NCI-H187 (cell line): ENCODE measurements at regions not wholly inside any gene's neighbourhood (a gene's known extent, or its start where the extent isn't known, plus 50 kb on each side); places are given as distances from the start of the nearest gene placed in this dataset.

Experiments used
- DNase-seq, 2 experiments: peaks; one replicate each; lab custom pipeline; 2025; lab: John Stamatoyannopoulos, UW

- no peak for DNase-seq
Measured at GRCh38 chr9:29701971-29702370, 2128.7 kb upstream of the C9orf72 start.

- DNase-seq, result no peak
Measured at GRCh38 chr9:29714860-29715259, 2141.6 kb upstream of the C9orf72 start.

GRCh38 chr9:29717631-29718030 lies 2144.3 kb upstream of the C9orf72 start:
- DNase-seq, result no peak

GRCh38 chr9:29730163-29730562 lies 2156.9 kb upstream of the C9orf72 start:
- no peak for DNase-seq

- no peak for DNase-seq
Measured at GRCh38 chr9:29740518-29740917, 2167.2 kb upstream of the C9orf72 start.

GRCh38 chr9:29741169-29741568 lies 2167.9 kb upstream of the C9orf72 start:
- DNase-seq, result no peak

GRCh38 chr9:29750062-29750461 lies 2176.8 kb upstream of the C9orf72 start:
- no peak for DNase-seq

- DNase-seq, result no peak
Measured at GRCh38 chr9:29751226-29751625, 2177.9 kb upstream of the C9orf72 start.

- DNase-seq, result no peak
Measured at GRCh38 chr9:29753638-29754037, 2180.4 kb upstream of the C9orf72 start.

GRCh38 chr9:29769019-29769418 lies 2195.7 kb upstream of the C9orf72 start:
- no peak for DNase-seq

GRCh38 chr9:29773676-29774075 lies 2200.4 kb upstream of the C9orf72 start:
- DNase-seq, result no peak

GRCh38 chr9:29775491-29775890 lies 2202.2 kb upstream of the C9orf72 start:
- DNase-seq, result no peak

- DNase-seq, result no peak
Measured at GRCh38 chr9:29778281-29778849, 2205.1 kb upstream of the C9orf72 start.

GRCh38 chr9:29793970-29794369 lies 2220.7 kb upstream of the C9orf72 start:
- no peak for DNase-seq

GRCh38 chr9:29796291-29796952 lies 2223.1 kb upstream of the C9orf72 start:
- DNase-seq, result no peak

GRCh38 chr9:29798599-29798998 lies 2225.3 kb upstream of the C9orf72 start:
- no peak for DNase-seq

- no peak for DNase-seq
Measured at GRCh38 chr9:29799227-29799626, 2225.9 kb upstream of the C9orf72 start.

- no peak for DNase-seq
Measured at GRCh38 chr9:29800821-29801220, 2227.5 kb upstream of the C9orf72 start.

- DNase-seq, result no peak
Measured at GRCh38 chr9:29802454-29802853, 2229.2 kb upstream of the C9orf72 start.

- DNase-seq, result no peak
Measured at GRCh38 chr9:29806937-29807618, 2233.8 kb upstream of the C9orf72 start.

- DNase-seq, result no peak
Measured at GRCh38 chr9:29816954-29817703, 2243.8 kb upstream of the C9orf72 start.

- DNase-seq, result no peak
Measured at GRCh38 chr9:29822458-29822857, 2249.2 kb upstream of the C9orf72 start.

- DNase-seq, result no peak
Measured at GRCh38 chr9:29826421-29826820, 2253.1 kb upstream of the C9orf72 start.
